GM21515 (cell line): ENCODE measurements at regions not wholly inside any gene's neighbourhood (a gene's known extent, or its start where the extent isn't known, plus 50 kb on each side); places are given as distances from the start of the nearest gene placed in this dataset.
A peak's percentile ranks its signal among the peaks of the same experiment; 100 is the strongest.

Experiments
- ATAC-seq: cut with Tn5 transposase; IDR thresholded peaks from one replicate; pipeline ENCODE4 v1.9.1; 2021; ENCODE audit not compliant: unreplicated experiment

GRCh38 chr3:124591699-124592098, 138.6 kb upstream of the UMPS start:
- no peak for ATAC-seq

DNA sequence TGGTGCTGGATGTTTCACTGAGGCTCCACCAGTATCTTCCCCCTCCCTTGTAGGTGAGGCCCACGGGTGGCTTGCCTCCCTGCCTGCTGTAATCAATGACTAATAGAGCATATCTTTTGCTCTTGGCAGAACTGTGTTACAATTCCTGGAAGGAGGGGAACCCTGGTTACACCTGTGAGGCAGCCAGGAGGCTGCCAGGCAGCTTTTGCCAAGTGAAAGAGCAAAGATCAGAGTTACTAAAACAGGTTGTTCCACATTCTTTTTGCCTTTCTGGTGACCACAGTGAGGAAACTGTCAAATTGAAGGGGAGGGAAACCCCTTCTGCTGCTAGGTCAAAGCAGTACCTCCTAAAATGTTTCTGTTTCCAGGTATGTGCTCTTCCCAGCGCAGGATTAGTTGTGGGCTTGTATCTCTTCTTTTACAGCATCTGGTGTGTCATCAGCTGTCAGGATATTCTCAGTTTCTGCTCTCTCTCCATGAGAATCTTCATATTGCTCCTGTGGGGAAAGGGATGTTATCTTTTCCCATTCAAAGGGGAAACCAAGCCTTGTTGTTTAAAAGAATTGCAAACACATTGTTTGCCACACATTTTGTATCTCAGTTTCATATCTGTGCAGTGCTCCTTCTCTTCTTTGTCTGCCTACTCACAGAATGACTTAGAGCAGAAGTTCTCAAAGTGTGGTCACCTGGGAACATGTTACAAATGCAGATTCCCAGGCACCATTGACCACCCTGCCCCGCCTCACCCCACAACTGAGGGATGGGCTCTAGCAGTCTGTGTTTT, 137.4 kb upstream of the UMPS start:
- peak; percentile 58 for ATAC-seq

DNA sequence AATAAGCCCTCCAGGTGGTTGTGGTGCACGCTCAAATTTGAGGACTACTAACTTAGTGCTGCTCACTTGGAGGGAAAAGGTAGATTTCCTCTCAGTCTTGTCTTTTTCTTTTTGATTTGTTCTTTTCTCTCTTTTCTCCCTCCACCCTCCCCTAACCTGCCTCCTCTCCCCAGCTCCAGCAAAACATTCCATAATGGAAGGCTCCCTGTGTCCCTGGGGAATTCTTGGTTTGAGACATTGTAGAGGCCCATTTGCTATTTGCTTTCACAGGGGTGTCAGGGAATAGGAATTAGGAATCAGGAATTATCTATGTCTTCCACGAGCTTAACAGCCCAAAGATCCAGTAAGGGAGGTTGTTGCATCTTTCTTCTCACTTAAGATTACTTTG, 136.8 kb upstream of the UMPS start:
- no peak for ATAC-seq

- ATAC-seq, result no peak
These were observed 135.7 kb upstream of the UMPS start for GRCh38 chr3:124594581-124594980.

DNA sequence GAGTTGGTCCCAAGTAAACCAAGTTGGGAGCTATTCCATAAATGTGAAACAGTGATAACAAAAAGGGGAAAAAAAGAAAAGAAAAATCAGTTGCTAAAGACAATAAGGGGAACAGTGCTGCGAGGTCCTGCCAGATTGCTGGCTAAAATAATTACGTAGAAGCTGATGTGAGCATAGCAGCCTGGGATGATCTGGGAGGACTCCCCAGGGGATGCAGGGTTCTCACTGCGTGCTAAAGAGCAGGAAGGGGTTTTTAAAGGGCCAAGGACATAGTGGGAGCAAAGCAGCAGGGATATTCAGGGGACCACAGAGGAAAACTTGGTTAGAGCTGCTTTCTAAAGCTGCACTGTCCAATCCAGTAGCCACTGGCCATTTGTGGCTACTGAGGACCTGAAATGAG, 133.0 kb upstream of the UMPS start:
- ATAC-seq, result no peak

DNA sequence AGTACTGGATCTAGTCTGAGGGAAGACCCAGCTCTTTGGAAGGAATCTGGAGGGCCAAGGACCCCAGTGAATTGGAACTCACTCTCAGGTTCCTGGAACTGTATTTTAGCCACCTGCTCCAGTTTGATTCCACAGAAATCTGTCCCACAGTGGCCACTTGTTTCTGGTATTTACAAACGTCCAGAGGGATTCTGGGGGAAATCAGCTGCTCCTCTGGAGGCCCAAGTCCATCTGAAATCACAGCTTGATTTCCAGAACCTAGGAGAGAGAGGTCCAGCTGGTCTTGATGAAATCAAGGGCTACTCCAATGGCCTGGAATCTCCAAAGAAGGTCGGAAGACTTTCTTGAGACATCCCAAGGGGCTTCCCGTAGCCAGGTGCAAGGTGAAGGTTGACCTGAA, 132.3 kb upstream of the UMPS start:
- no peak for ATAC-seq

GRCh38 chr3:124599147-124599765, 131.0 kb upstream of the UMPS start:
- ATAC-seq, result no peak

- ATAC-seq, result no peak
These were observed 130.2 kb upstream of the UMPS start for GRCh38 chr3:124599779-124600693.

DNA sequence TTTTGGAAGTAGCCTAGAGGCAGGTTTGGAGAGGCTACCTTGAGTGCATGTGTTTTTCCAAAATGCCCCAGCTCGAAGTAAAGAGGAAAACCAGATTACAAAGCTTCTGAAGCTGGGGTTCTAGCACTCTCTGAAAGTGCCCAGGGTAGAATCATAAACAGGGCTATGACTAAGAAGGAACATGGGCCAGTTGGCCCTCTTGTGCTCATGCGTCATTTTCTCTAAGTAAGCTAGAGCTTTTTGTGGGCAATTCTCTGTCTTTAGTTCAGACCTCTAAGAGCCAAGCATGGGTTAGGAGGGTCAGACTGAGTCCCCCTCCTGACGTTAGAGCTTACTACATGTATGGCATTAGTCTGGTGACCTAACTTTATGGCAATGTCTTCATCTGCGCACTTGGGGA, 129.5 kb upstream of the UMPS start:
- ATAC-seq, result no peak

DNA sequence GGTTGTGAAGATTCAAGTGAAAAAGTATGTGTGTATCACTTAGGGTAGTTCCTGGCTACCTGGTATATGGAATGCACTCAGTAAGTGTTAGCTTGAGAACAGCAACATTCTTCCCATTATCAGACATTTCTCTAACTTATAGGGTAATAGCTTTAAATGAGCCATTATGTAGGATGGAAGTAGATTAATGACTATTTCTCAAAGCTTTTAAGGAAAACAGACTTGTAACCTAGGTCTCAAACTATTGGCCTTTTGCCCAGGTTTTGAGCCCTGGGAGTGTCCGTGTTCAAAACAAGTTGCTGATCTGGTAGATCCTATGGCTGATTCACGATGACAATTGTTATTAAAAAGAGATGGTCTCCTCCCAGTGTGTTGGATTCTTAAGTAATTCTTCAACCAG, 129.1 kb upstream of the UMPS start:
- no peak for ATAC-seq

DNA sequence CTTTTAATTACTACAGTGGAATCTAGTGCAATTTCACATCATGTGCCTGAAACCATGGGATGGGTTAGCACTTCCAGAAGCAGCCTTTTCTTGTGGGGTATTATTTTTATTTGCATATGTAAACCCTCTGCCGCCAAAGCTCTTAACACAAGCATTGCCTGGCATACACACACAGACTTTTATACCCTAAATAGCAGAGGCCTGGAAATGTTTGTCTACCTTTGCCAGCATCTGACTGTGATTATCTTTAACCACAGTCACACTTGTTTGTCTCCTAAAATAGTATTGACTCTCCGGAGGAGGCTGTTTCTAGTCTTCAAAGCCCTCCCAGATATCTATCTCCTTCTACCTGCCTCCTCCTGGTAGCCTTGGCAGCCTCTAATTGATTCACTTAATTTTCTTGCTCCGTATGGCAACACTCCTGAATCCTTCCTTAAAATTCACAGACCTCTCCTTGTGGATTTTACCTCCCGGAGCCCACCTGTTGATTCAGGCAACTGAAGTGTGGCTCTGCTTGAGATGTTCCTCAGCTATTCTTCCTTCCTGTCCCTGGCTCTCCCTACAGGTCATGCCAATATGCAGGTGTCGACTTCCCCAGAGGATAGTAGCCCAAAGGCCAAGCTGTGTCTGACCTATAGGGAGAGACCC, 127.1 kb upstream of the UMPS start:
- no peak for ATAC-seq

DNA sequence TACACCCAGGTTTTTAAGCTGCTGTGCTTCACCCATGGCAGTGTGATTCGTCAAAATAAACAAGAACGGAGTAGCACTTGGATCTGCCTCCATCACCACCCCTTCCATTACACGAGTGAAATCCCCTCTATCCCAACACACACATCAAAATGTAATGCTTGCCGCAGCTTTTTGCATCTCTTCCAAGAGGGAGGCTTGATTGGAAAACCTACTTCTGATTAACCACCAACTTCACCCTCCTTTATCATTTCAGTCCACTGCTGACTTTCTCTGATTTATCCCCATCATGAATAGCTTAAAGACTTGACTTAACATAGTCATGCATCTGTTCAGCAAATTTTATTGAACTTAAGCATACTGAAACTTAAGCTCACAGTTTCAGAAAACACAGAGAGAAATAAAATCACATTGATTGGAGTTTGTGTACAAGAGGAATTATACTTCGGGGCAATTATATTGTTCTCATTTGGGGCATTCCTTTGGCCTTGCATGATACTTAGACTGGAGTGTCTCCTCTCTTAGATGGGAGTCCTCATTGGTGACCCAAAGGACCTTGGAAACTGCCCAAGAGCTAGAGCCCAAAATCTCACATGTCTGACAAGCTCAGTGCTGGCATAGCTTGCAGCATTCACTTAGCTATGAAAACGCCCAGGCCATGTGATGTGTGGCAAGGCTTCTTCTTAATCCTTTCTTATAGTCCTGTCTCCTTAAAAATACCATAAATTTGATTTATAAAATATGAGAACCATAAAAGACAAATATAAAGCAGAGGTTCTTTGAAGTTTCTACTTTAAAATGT, 124.3 kb upstream of the UMPS start:
- no peak for ATAC-seq

GRCh38 chr3:124607163-124607562, 123.1 kb upstream of the UMPS start:
- no peak for ATAC-seq

DNA sequence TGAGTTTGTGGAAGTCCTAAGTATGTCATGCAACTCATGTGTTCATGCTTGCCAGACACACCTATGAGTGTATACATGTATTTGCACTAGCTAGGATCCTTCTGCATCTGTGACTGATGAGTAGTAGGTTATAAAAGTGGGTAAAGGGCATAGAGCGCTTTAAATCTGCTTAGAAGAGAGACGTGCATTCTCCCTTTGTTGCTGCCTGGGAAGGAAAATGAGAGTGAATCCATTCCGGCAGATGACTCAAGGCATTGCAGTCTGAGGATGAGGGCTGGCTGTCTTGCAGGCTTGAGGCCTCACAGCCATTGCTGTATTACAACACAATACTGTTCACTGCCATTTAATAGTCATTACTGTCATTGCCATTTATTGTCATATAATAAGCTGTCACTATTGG, 120.8 kb upstream of the UMPS start:
- ATAC-seq, result no peak

GRCh38 chr3:124610130-124610529, 120.1 kb upstream of the UMPS start:
- no peak for ATAC-seq

DNA sequence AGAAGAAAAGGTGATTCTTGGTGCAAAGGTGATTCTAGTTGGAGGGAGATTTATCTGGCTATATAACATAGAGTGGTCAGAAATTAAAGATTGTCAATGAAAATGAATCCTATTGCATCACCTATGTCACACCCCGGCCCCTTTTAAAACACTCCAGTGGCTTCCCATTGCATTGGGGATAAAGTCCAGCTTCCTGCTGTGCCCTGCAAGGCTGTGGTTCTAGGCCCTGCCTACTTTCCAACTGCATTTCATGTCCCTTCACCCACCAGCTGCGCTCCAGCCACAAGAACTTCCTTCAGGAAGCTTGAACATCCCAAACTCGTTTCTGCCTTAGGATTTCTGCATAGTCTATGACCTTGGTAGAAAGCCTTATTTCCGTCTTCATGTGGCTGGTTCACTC, 118.7 kb upstream of the UMPS start:
- no peak for ATAC-seq

DNA sequence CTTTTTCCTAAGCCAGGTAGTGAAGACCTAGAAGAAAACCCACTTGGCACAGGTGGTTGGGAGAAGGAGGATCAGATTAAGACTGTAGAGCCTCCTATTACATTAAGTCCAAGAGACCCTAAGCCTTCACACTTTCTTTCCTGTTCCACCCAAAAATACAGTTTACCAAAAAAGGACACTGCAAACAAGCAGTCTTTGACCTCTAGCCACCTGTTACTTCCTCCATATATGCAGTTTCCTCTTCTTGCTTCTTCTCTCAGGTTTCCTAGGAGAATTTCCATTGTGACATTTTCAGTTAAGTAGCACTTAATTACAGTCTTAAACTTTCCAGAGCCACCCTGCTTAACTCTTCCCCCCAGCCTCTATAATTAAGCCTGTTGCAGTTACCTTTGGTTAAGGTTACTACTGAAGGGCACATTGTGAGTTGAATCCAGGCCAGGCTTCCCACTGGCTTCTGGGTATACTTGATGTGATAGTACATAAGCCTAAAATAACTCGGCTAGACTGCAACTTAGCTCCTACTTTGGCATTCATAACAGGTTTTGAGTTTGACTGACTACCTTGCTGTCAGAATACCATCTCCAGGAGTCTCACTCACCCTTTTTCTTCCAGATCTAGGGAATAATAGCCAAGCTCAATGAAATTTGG, 114.2 kb upstream of the UMPS start:
- ATAC-seq, result no peak

GRCh38 chr3:124617177-124617576, 113.1 kb upstream of the UMPS start:
- no peak for ATAC-seq

GRCh38 chr3:124619887-124620599, 110.2 kb upstream of the UMPS start:
- ATAC-seq, result peak; percentile 50
